NT2/D1 (cell line): ENCODE measurements at regions not wholly inside any gene's neighbourhood (a gene's known extent, or its start where the extent isn't known, plus 50 kb on each side); places are given as distances from the start of the nearest gene placed in this dataset.

Experiments
- SUZ12 ChIP-seq: IDR thresholded peaks from 2 replicates; pipeline ENCODE4 v1.6.1; 2011; ENCODE audit not compliant: insufficient read length, insufficient read depth; ENCODE audit errors: extremely low read depth
- YY1 ChIP-seq: IDR thresholded peaks from 2 replicates; pipeline ENCODE4 v1.6.1; 2011; ENCODE audit not compliant: insufficient read length, insufficient read depth
- ZNF274 ChIP-seq: IDR thresholded peaks from 2 replicates; pipeline ENCODE4 v1.6.1; 2011; ENCODE audit warnings: mild to moderate bottlenecking, low read depth, low read length

DNA sequence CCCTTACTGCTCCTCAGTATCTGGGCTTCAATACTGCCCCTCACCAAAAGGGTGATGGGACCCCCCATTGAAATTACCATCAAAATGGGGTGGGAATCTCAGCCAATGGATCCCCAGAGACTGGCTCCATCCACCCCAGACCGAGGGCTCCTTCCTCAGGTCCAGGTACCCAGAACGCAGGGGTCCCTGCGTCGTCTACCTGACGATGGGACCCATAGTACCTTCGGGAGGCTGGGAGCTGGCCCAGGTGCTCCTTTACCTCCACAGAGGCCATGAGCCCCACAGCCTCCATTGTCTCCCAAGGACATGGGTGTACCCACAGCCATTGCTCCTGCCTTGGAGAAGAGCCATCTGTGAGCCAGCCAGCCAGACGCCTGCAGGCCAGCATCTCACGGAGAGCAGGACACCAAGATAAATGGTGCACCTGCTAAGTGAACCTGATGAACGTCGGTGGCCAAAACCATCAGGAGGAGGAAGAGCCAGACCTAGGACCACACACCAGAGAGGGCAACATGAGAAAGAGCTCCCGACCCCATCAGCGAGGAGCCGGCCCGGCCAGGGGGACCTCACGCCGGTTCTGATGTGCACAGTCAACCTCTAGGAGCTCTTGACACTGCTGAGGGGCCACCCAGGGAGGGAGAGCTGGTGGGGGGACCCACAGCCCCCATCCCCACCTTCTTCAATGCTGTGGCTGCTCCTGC, 156.8 kb upstream of the SOX1 start:
- TF ChIP-seq ZNF274: no peak
- TF ChIP-seq YY1: no peak
- no peak for TF ChIP-seq SUZ12
